ENCODE measurements at regions not wholly inside any gene's neighbourhood (a gene's known extent, or its start where the extent isn't known, plus 50 kb on each side); places are given as distances from the start of the nearest gene placed in this dataset.

- Histone ChIP-seq H3K4me2 (ENCODE audit: low read length) (no peak overlapping the region), H3K9ac (ENCODE audit: low read length) (no peak overlapping the region), H4K20me1 (ENCODE audit: insufficient read depth) (no peaks in the 10 kb centered on the region), H3K27ac (ENCODE audit: low read length) (no peak overlapping the region), H3F3A (ENCODE audit: insufficient read depth, low read length, poor library complexity, severe bottlenecking) (no peaks in the 10 kb centered on the region), H2AFZ (ENCODE audit: low read depth, low read length) (no peak overlapping the region), H3K9me2 (ENCODE audit: insufficient read depth, low read length) (no peaks in the 10 kb centered on the region), H3K27me3 (ENCODE audit: insufficient read depth, low read depth, low read length) (no peaks in the 10 kb centered on the region), H3K79me2 (replicated peaks; ENCODE audit: insufficient read depth, low read length) (no peaks in the 10 kb centered on the region), H3K4me3 (ENCODE audit: low read length) (no peak overlapping the region), H3K36me3 (ENCODE audit: insufficient read depth, low read length) (no peaks in the 10 kb centered on the region), H3K9me3 (ENCODE audit: low read length) (no peaks in the 10 kb centered on the region)
- TF ChIP-seq RAD21 (conservative IDR thresholded peaks at IDR 0.05) (no peak), SMC3 (conservative IDR thresholded peaks at IDR 0.05; ENCODE audit: poor library complexity) (no peak), MXI1 (conservative IDR thresholded peaks at IDR 0.05; ENCODE audit: poor library complexity, severe bottlenecking) (no peak), POLR2AphosphoS5 (IDR thresholded peaks at IDR 0.05) (no peak), EP300 (conservative IDR thresholded peaks at IDR 0.05; ENCODE audit: poor library complexity, severe bottlenecking) (no peak), REST (IDR thresholded peaks at IDR 0.05; ENCODE audit: borderline replicate concordance) (no peak), CTCF (IDR thresholded peaks at IDR 0.05; ENCODE audit: poor library complexity, severe bottlenecking) (no peak), TAF1 (IDR thresholded peaks at IDR 0.05; ENCODE audit: low read depth) (no peak)
These were observed 64.0 kb upstream of the WAC start for GRCh38 chr10:28468707-28469483.

- Histone ChIP-seq H3K27me3 (ENCODE audit: insufficient read depth, low read depth, low read length) (no peaks in the 10 kb centered on the region), H3K79me2 (replicated peaks; ENCODE audit: insufficient read depth, low read length) (no peaks in the 10 kb centered on the region), H3K9me2 (ENCODE audit: insufficient read depth, low read length) (no peaks in the 10 kb centered on the region), H3K9me3 (ENCODE audit: low read length) (no peaks in the 10 kb centered on the region), H3F3A (ENCODE audit: insufficient read depth, low read length, poor library complexity, severe bottlenecking) (no peaks in the 10 kb centered on the region), H3K36me3 (ENCODE audit: insufficient read depth, low read length) (no peaks in the 10 kb centered on the region), H2AFZ (ENCODE audit: low read depth, low read length) (no peak overlapping the region), H3K4me3 (ENCODE audit: low read length) (no peak overlapping the region), H3K27ac (ENCODE audit: low read length) (no peak overlapping the region), H3K4me2 (ENCODE audit: low read length) (no peak overlapping the region), H3K9ac (ENCODE audit: low read length) (no peak overlapping the region), H4K20me1 (ENCODE audit: insufficient read depth) (no peaks in the 10 kb centered on the region)
- TF ChIP-seq TAF1 (IDR thresholded peaks at IDR 0.05; ENCODE audit: low read depth) (no peak), REST (IDR thresholded peaks at IDR 0.05; ENCODE audit: borderline replicate concordance) (no peak), EZH2 (IDR thresholded peaks at IDR 0.05; ENCODE audit: borderline replicate concordance, insufficient read depth, low read length, poor library complexity, severe bottlenecking) (no peak), POLR2AphosphoS5 (IDR thresholded peaks at IDR 0.05) (no peak), CTCF (IDR thresholded peaks at IDR 0.05; ENCODE audit: poor library complexity, severe bottlenecking) (no peak), EP300 (conservative IDR thresholded peaks at IDR 0.05; ENCODE audit: poor library complexity, severe bottlenecking) (no peak), MXI1 (conservative IDR thresholded peaks at IDR 0.05; ENCODE audit: poor library complexity, severe bottlenecking) (no peak), RAD21 (conservative IDR thresholded peaks at IDR 0.05) (no peak), SMC3 (conservative IDR thresholded peaks at IDR 0.05; ENCODE audit: poor library complexity) (no peak)
These were observed 61.9 kb upstream of the WAC start for GRCh38 chr10:28470873-28471651.
